Mesothelial cell of epicardium (in vitro differentiated cells): ENCODE measurements at regions not wholly inside any gene's neighbourhood (a gene's known extent, or its start where the extent isn't known, plus 50 kb on each side); places are given as distances from the start of the nearest gene placed in this dataset.
"Not testable (repeated sequence)": the region's sequence is repeated elsewhere in the genome, so short reads cannot be mapped to it uniquely, and the experiment has no call there.

Source experiments
- DNase-seq, 2 experiments: peaks; one replicate each; pipeline ENCODE4 v3.0.0; 2021; ENCODE audit warnings: low spot score in 2 of 2; ENCODE audit not compliant: unreplicated experiment in 2 of 2
- H3K27ac Mint-ChIP-seq: 2 replicates; pipeline ENCODE4 v1.8.0; 2021; ENCODE audit warnings: mixed read lengths
- H3K27me3 Mint-ChIP-seq: 2 replicates; pipeline ENCODE4 v1.8.0; 2021; ENCODE audit warnings: low read depth, mixed read lengths
- H3K36me3 Mint-ChIP-seq: 2 replicates; pipeline ENCODE4 v1.8.0; 2021; ENCODE audit warnings: mixed read lengths
- H3K4me1 Mint-ChIP-seq: 2 replicates; pipeline ENCODE4 v1.8.0; 2021; ENCODE audit warnings: mixed read lengths
- H3K4me3 Mint-ChIP-seq: 2 replicates; pipeline ENCODE4 v1.8.0; 2021; ENCODE audit warnings: mild to moderate bottlenecking, moderate library complexity, mixed read lengths
- H3K9me3 Mint-ChIP-seq: 2 replicates; pipeline ENCODE4 v1.8.0; 2021; ENCODE audit warnings: mixed read lengths
- CTCF ChIP-seq: fragments of 200-600 bp; sonication (generic); IDR thresholded peaks from one replicate; pipeline ENCODE4 v1.5.0; 2021; ENCODE audit warnings: antibody characterized with exemption; ENCODE audit not compliant: unreplicated experiment

GRCh38 chr3:198167339-198168039, 207.5 kb downstream of the LMLN start:
- not testable (repeated sequence) for H3K27ac Mint-ChIP-seq, H3K4me1 Mint-ChIP-seq, H3K27me3 Mint-ChIP-seq, H3K4me3 Mint-ChIP-seq, H3K9me3 Mint-ChIP-seq
- peaks cover 12% of the 10 kb centered on the region for H3K36me3 Mint-ChIP-seq
- peak; percentile 46 to 83 for DNase-seq
- peak; percentile 90 for TF ChIP-seq CTCF

GRCh38 chr3:198170781-198171180, 210.8 kb downstream of the LMLN start:
- not testable (repeated sequence) for DNase-seq, H3K9me3 Mint-ChIP-seq, H3K27ac Mint-ChIP-seq, H3K4me1 Mint-ChIP-seq, H3K27me3 Mint-ChIP-seq, H3K4me3 Mint-ChIP-seq
- H3K36me3 Mint-ChIP-seq = peaks cover 12% of the 10 kb centered on the region

- H3K9me3 Mint-ChIP-seq, H3K4me1 Mint-ChIP-seq, DNase-seq, H3K36me3 Mint-ChIP-seq, H3K27ac Mint-ChIP-seq, H3K4me3 Mint-ChIP-seq, H3K27me3 Mint-ChIP-seq: not testable (repeated sequence)
These were observed 213.1 kb downstream of the LMLN start for GRCh38 chr3:198173080-198173479.

- H3K27me3 Mint-ChIP-seq, H3K4me3 Mint-ChIP-seq, DNase-seq, H3K4me1 Mint-ChIP-seq, H3K9me3 Mint-ChIP-seq, H3K27ac Mint-ChIP-seq, H3K36me3 Mint-ChIP-seq: not testable (repeated sequence)
These were observed 214.0 kb downstream of the LMLN start for GRCh38 chr3:198173929-198174574.
